Thymus (tissue), 11 donors: ENCODE measurements at regions not wholly inside any gene's neighbourhood (a gene's known extent, or its start where the extent isn't known, plus 50 kb on each side); places are given as distances from the start of the nearest gene placed in this dataset.

Experiments
- DNase-seq, 9 donors: peaks; one replicate each; pipeline ENCODE4 v3.0.0-alpha.2; 2013; ENCODE audit warnings: low spot score in 9 of 9, low read depth in 6 of 9, missing footprints in 1 of 9
- H3K27ac ChIP-seq, 2 donors: one replicate each; pipeline ENCODE4 v1.5.1; 2013; ENCODE audit warnings: control low read depth in 1 of 2, low read depth in 1 of 2, low read length in 1 of 2, mild to moderate bottlenecking in 1 of 2, moderate library complexity in 1 of 2
- H3K27me3 ChIP-seq, 2 donors: one replicate each; pipeline ENCODE4 v1.5.1; 2013; ENCODE audit warnings: low read length in 1 of 2; ENCODE audit not compliant: control insufficient read depth in 2 of 2, insufficient read depth in 1 of 2
- H3K36me3 ChIP-seq, 2 donors: one replicate each; pipeline ENCODE4 v1.5.1; 2013; ENCODE audit warnings: low read length in 1 of 2, mild to moderate bottlenecking in 1 of 2, moderate library complexity in 1 of 2; ENCODE audit not compliant: control insufficient read depth in 2 of 2, insufficient read depth in 2 of 2
- H3K4me1 ChIP-seq, 2 donors: one replicate each; pipeline ENCODE4 v1.5.1; 2013; ENCODE audit warnings: low read length in 2 of 2; ENCODE audit not compliant: control insufficient read depth in 2 of 2, insufficient read depth in 2 of 2
- H3K4me3 ChIP-seq, 2 donors: one replicate each; pipeline ENCODE4 v1.5.1; 2013; ENCODE audit warnings: low read length in 2 of 2, control low read depth in 1 of 2, mild to moderate bottlenecking in 1 of 2
- H3K9me3 ChIP-seq, 2 donors: one replicate each; pipeline ENCODE4 v1.5.1; 2013; ENCODE audit warnings: low read length in 1 of 2, mild to moderate bottlenecking in 1 of 2; ENCODE audit not compliant: control insufficient read depth in 2 of 2, insufficient read depth in 1 of 2
- WGBS: extraction: QIAGEN DNeasy Blood & Tissue Kit; methylation state at CpG from one replicate; pipeline ENCODE4 v1.1.7; 2013; 5-methylcytosine and 5-hydroxymethylcytosine counted together
- donor health status: healthy.

DNA sequence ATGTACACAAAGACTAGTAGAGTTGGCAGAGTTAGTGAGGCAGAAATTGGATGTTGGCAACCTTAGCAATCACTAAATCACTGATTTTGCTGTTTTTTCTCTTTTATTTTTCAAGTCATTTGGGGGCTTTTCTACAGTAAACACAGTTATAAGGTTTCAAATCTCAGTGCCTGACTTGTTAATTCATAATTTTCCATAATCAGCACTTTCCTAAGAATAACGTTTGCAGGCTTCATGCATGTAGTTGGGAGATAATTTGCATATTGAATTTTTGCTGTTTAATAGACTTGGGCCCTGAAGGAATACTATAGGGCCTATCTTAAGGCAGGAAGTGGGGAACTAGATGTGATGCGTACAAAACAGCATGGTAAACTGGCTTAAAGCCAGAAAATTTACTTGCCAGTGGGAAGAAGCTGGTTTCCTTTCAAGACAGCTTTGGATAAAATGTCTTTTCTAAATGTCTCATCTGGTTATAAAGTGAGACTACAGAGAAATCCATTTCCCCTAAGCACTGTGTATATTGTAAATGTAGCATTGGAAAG lies 127.2 kb upstream of the SMIM21 start:
- Histone ChIP-seq H3K4me1 (no peaks in the 10 kb centered on the region), H3K36me3 (no peaks in the 10 kb centered on the region), H3K9me3 (no peaks in the 10 kb centered on the region), H3K27ac (no peak overlapping the region), H3K4me3 (no peak overlapping the region), H3K27me3 (no peaks in the 10 kb centered on the region)
- WGBS, result 75% methylated on average over 2 of the region's 2 CpGs
- no peak for DNase-seq

GRCh38 chr18:75554176-75554575 lies 126.7 kb upstream of the SMIM21 start:
- H3K4me3 ChIP-seq, result no peak overlapping the region
- no peaks in the 10 kb centered on the region for H3K27me3 ChIP-seq
- H3K9me3 ChIP-seq, result no peaks in the 10 kb centered on the region
- no peaks in the 10 kb centered on the region for H3K4me1 ChIP-seq
- no peak overlapping the region for H3K27ac ChIP-seq
- no peaks in the 10 kb centered on the region for H3K36me3 ChIP-seq
- no peak for DNase-seq
- 82% methylated on average over 7 of the region's 7 CpGs for WGBS

DNA sequence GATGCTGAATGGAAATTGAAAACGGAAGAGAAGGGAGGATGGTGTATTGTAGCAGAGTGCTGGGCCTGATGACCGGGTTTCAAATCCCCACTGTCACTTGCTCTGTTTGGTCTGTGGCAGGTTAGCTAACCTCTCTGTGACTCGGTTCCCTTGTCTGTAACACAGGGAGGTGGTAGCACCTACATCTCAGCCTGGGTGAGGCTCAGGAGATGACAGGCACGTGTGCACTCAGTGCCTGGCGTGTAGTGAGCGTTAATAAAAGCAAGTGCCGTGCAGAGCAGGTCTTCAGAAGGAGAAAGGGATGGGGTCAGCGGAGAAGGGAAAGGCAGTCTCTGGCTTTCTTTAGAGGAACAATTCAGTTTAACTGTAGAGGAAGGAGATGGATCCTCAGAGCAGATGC lies 125.5 kb upstream of the SMIM21 start:
- no peak overlapping the region for H3K4me3 ChIP-seq
- H3K27me3 ChIP-seq, result no peaks in the 10 kb centered on the region
- no peaks in the 10 kb centered on the region for H3K36me3 ChIP-seq
- no peaks in the 10 kb centered on the region for H3K9me3 ChIP-seq
- H3K27ac ChIP-seq, result no peak overlapping the region
- DNase-seq, result no peak
- 93% methylated on average over 8 of the region's 8 CpGs for WGBS
- no peaks in the 10 kb centered on the region for H3K4me1 ChIP-seq

- Histone ChIP-seq H3K9me3 (no peaks in the 10 kb centered on the region), H3K27ac (no peak overlapping the region), H3K4me3 (no peak overlapping the region), H3K36me3 (no peaks in the 10 kb centered on the region), H3K27me3 (no peaks in the 10 kb centered on the region), H3K4me1 (no peaks in the 10 kb centered on the region)
- WGBS, result 56% methylated on average over 4 of the region's 4 CpGs
- DNase-seq, result no peak
Observed at GRCh38 chr18:75551071-75551470, 123.6 kb upstream of the SMIM21 start.

DNA sequence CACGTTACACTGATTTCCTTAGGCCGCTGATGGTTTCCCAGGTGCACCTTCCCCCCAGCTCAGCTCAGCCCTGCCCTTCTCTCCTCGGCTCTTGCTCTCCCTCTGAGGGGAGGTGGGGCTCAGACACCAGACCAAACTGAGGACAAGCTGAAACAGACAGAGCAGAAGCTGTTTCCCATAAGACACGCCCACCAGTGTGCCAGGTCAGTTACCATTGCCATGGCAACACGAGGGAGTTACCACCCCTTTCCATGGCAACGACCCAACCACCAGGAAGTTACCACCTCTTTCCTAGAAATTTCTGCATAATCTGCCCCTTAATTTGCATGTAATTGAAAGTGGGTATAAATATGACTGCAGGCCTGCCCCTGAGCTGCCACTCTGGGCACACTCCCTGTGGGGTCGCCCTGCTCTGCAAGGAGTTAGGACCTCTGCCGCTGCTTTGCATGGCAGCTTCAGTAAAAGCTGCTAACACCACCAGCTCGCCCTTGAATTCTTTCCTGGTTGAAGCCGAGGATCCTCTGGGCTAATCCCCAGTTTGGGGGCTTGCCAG lies 120.9 kb upstream of the SMIM21 start:
- H3K27me3 ChIP-seq, result no peaks in the 10 kb centered on the region
- H3K4me1 ChIP-seq, result no peaks in the 10 kb centered on the region
- peak in 2 of 9 donors; percentile 6 to 25 for DNase-seq
- H3K27ac ChIP-seq, result no peak overlapping the region
- 71% methylated on average over 10 of the region's 10 CpGs for WGBS
- no peaks in the 10 kb centered on the region for H3K36me3 ChIP-seq
- no peak overlapping the region for H3K4me3 ChIP-seq
- no peaks in the 10 kb centered on the region for H3K9me3 ChIP-seq

DNA sequence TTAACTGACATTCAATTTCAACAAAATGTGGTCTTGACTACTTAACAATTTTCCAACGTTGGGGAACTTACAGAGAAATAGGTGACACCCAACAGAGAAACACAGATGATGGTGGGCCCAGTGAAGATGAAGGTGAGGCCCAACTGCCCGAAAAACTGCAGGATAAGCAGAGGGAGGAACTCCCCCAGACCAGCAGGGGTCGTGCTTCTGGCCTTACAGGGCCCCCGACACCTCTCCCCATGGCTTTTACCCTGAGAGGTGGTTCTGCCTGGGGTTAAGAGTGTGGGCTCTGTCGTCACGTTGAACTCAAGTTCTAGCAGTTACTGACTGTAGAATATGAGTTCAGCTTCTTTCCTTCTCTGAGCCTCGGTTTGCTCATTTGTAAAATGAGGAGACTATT lies 119.5 kb upstream of the SMIM21 start:
- Histone ChIP-seq H3K9me3 (no peaks in the 10 kb centered on the region), H3K27me3 (no peaks in the 10 kb centered on the region), H3K27ac (no peak overlapping the region), H3K36me3 (no peaks in the 10 kb centered on the region), H3K4me1 (no peaks in the 10 kb centered on the region), H3K4me3 (no peak overlapping the region)
- no peak for DNase-seq
- 89% methylated on average over 7 of the region's 7 CpGs for WGBS

- Histone ChIP-seq H3K36me3 (no peaks in the 10 kb centered on the region), H3K4me3 (no peak overlapping the region), H3K27ac (no peak overlapping the region), H3K9me3 (no peaks in the 10 kb centered on the region), H3K27me3 (no peaks in the 10 kb centered on the region), H3K4me1 (no peaks in the 10 kb centered on the region)
- no peak for DNase-seq
- 89% methylated on average over 6 of the region's 6 CpGs for WGBS
Observed at GRCh38 chr18:75545189-75545588, 117.7 kb upstream of the SMIM21 start.

DNA sequence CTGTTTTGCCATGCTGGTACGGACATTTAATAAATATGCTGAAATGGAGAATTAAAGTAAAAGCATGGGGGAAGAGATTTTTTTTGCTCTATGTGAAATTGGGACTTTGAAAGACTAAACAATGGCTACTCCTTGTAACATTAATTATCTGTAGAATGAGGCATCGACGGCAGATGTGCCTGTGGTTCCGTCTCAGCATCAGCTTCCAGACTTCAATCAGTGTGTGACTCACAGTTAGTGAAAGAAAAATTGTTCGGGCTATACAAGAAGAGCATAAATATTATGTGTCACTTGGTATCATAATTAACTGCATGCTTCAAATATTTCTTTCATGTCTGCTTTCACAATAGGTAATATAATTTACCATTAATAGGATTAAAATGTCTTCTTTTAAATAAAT lies 117.0 kb upstream of the SMIM21 start:
- Histone ChIP-seq H3K27ac (no peak overlapping the region), H3K4me1 (no peaks in the 10 kb centered on the region), H3K36me3 (no peaks in the 10 kb centered on the region), H3K27me3 (no peaks in the 10 kb centered on the region), H3K9me3 (no peaks in the 10 kb centered on the region), H3K4me3 (no peak overlapping the region)
- 92% methylated on average over 5 of the region's 5 CpGs for WGBS
- no peak for DNase-seq

DNA sequence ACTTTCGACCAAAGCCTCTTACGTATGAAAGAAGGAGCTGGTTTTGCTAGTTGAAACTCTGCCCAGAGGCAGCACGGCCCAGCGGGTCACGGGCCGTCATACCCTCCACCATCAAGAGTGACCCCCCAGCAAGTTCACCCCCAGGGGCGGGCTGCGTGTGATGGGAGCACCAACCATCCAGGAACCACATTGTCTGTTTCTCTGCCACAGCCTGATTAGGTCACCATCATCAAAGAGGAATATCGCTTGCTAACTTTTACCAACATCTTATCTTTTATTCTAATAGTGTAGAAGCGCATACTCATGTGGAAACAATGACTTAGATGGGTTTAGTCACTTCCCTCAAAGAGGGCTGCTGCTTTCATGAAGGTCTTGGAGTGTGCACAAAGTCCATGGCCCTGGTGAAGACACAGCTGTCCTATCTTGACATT lies 116.6 kb upstream of the SMIM21 start:
- DNase-seq, result no peak
- H3K4me3 ChIP-seq, result no peak overlapping the region
- no peaks in the 10 kb centered on the region for H3K4me1 ChIP-seq
- no peaks in the 10 kb centered on the region for H3K36me3 ChIP-seq
- no peaks in the 10 kb centered on the region for H3K27me3 ChIP-seq
- H3K27ac ChIP-seq, result no peak overlapping the region
- no peaks in the 10 kb centered on the region for H3K9me3 ChIP-seq
- WGBS, result 96% methylated on average over 10 of the region's 10 CpGs
